Rectal smooth muscle tissue (tissue), 1 donor: ENCODE measurements at regions not wholly inside any gene's neighbourhood (a gene's known extent, or its start where the extent isn't known, plus 50 kb on each side); places are given as distances from the start of the nearest gene placed in this dataset.
"Not testable (repeated sequence)": the region's sequence is repeated elsewhere in the genome, so short reads cannot be mapped to it uniquely, and the experiment has no call there.

ENCODE experiments used
- H3K27ac ChIP-seq: one replicate; pipeline ENCODE4 v1.7.0; 2013; ENCODE audit warnings: low read depth, low read length, inconsistent platforms
- H3K27me3 ChIP-seq: one replicate; pipeline ENCODE4 v1.7.0; 2013; ENCODE audit warnings: low read length; ENCODE audit not compliant: control insufficient read depth, insufficient read depth
- H3K36me3 ChIP-seq: one replicate; pipeline ENCODE4 v1.7.0; 2013; ENCODE audit warnings: low read length; ENCODE audit not compliant: control insufficient read depth, insufficient read depth
- H3K4me1 ChIP-seq: one replicate; pipeline ENCODE4 v1.7.0; 2013; ENCODE audit warnings: low read length; ENCODE audit not compliant: control insufficient read depth, insufficient read depth
- H3K4me3 ChIP-seq: one replicate; pipeline ENCODE4 v1.7.0; 2013; ENCODE audit warnings: low read length
- H3K9ac ChIP-seq: one replicate; pipeline ENCODE4 v1.7.0; 2013; ENCODE audit warnings: low read length

- H3K36me3 ChIP-seq, result no peaks in the 10 kb centered on the region
- no peak overlapping the region for H3K27ac ChIP-seq
- no peak overlapping the region for H3K9ac ChIP-seq
- H3K27me3 ChIP-seq, result no peaks in the 10 kb centered on the region
- no peaks in the 10 kb centered on the region for H3K4me1 ChIP-seq
- no peak overlapping the region for H3K4me3 ChIP-seq
Observed at GRCh38 chr14:106518054-106518943, 991.9 kb downstream of the TMEM121 start.

- not testable (repeated sequence) for H3K27me3 ChIP-seq, H3K9ac ChIP-seq, H3K4me1 ChIP-seq, H3K27ac ChIP-seq, H3K36me3 ChIP-seq, H3K4me3 ChIP-seq
Observed at GRCh38 chr14:106522118-106522517, 995.7 kb downstream of the TMEM121 start.

GRCh38 chr14:106522990-106523389 lies 996.6 kb downstream of the TMEM121 start:
- no peaks in the 10 kb centered on the region for H3K36me3 ChIP-seq
- no peak overlapping the region for H3K4me3 ChIP-seq
- no peaks in the 10 kb centered on the region for H3K4me1 ChIP-seq
- H3K9ac ChIP-seq, result no peak overlapping the region
- H3K27me3 ChIP-seq, result no peaks in the 10 kb centered on the region
- no peak overlapping the region for H3K27ac ChIP-seq

GRCh38 chr14:106528717-106529116 lies 1002.3 kb downstream of the TMEM121 start:
- Histone ChIP-seq H3K4me3 (no peak overlapping the region), H3K36me3 (no peaks in the 10 kb centered on the region), H3K27ac (no peak overlapping the region), H3K9ac (no peak overlapping the region), H3K27me3 (no peaks in the 10 kb centered on the region), H3K4me1 (no peaks in the 10 kb centered on the region)

- Histone ChIP-seq H3K27ac (no peak overlapping the region), H3K36me3 (no peaks in the 10 kb centered on the region), H3K27me3 (no peaks in the 10 kb centered on the region), H3K4me1 (no peaks in the 10 kb centered on the region), H3K4me3 (no peak overlapping the region), H3K9ac (no peak overlapping the region)
Observed at GRCh38 chr14:106530031-106530422, 1003.6 kb downstream of the TMEM121 start.

- H3K27me3 ChIP-seq, result no peaks in the 10 kb centered on the region
- H3K36me3 ChIP-seq, result no peaks in the 10 kb centered on the region
- H3K4me1 ChIP-seq, result no peaks in the 10 kb centered on the region
- H3K27ac ChIP-seq, result no peak overlapping the region
- no peak overlapping the region for H3K4me3 ChIP-seq
- no peak overlapping the region for H3K9ac ChIP-seq
Observed at GRCh38 chr14:106530423-106531107, 1004.2 kb downstream of the TMEM121 start.

GRCh38 chr14:106537597-106537996 lies 1011.2 kb downstream of the TMEM121 start:
- H3K27ac ChIP-seq, H3K9ac ChIP-seq, H3K27me3 ChIP-seq, H3K4me3 ChIP-seq, H3K4me1 ChIP-seq, H3K36me3 ChIP-seq: not testable (repeated sequence)

GRCh38 chr14:106538201-106538600 lies 1011.8 kb downstream of the TMEM121 start:
- Histone ChIP-seq H3K9ac (no peak overlapping the region), H3K36me3 (no peaks in the 10 kb centered on the region), H3K27ac (no peak overlapping the region), H3K4me3 (no peak overlapping the region), H3K4me1 (no peaks in the 10 kb centered on the region), H3K27me3 (no peaks in the 10 kb centered on the region)

- Histone ChIP-seq H3K4me3 (no peak overlapping the region), H3K27me3 (no peaks in the 10 kb centered on the region), H3K36me3 (no peaks in the 10 kb centered on the region), H3K9ac (no peak overlapping the region), H3K4me1 (no peaks in the 10 kb centered on the region), H3K27ac (no peak overlapping the region)
Observed at GRCh38 chr14:106547735-106548434, 1021.5 kb downstream of the TMEM121 start.

GRCh38 chr14:106549064-106549463 lies 1022.7 kb downstream of the TMEM121 start:
- no peak overlapping the region for H3K9ac ChIP-seq
- no peaks in the 10 kb centered on the region for H3K4me1 ChIP-seq
- H3K27ac ChIP-seq, result no peak overlapping the region
- no peaks in the 10 kb centered on the region for H3K36me3 ChIP-seq
- no peaks in the 10 kb centered on the region for H3K27me3 ChIP-seq
- no peak overlapping the region for H3K4me3 ChIP-seq

- Histone ChIP-seq H3K9ac (no peak overlapping the region), H3K4me3 (no peak overlapping the region), H3K27me3 (no peaks in the 10 kb centered on the region), H3K36me3 (no peaks in the 10 kb centered on the region), H3K4me1 (no peaks in the 10 kb centered on the region), H3K27ac (no peak overlapping the region)
Observed at GRCh38 chr14:106551265-106551664, 1024.9 kb downstream of the TMEM121 start.

GRCh38 chr14:106556211-106556610 lies 1029.8 kb downstream of the TMEM121 start:
- H3K27me3 ChIP-seq, H3K36me3 ChIP-seq, H3K4me1 ChIP-seq, H3K9ac ChIP-seq, H3K4me3 ChIP-seq, H3K27ac ChIP-seq: not testable (repeated sequence)
